ENCODE measurements at regions not wholly inside any gene's neighbourhood (a gene's known extent, or its start where the extent isn't known, plus 50 kb on each side); places are given as distances from the start of the nearest gene placed in this dataset.

GRCh38 chr5:161778796-161779195 lies 69.1 kb upstream of the GABRA1 start:
- Histone ChIP-seq H3K4me2 (no peak overlapping the region), H3K4me1 (ENCODE audit: insufficient read depth) (no peaks in the 10 kb centered on the region), H3K27me3 (ENCODE audit: insufficient read depth) (no peaks in the 10 kb centered on the region), H4K20me1 (replicated peaks; ENCODE audit: insufficient read depth) (no peaks in the 10 kb centered on the region), H2AFZ (no peak overlapping the region), H3K9me2 (ENCODE audit: insufficient read depth) (no peaks in the 10 kb centered on the region), H3F3A (replicated peaks; ENCODE audit: low read depth) (no peaks in the 10 kb centered on the region), H3K36me3 (ENCODE audit: insufficient read depth) (no peaks in the 10 kb centered on the region), H3K79me2 (replicated peaks; ENCODE audit: insufficient read depth) (no peaks in the 10 kb centered on the region), H3K27ac (ENCODE audit: low read depth) (no peak overlapping the region), H3K4me3 (no peak overlapping the region)
- Mint-ChIP-seq H3K27me3 (ENCODE audit: insufficient read depth, low read depth, poor library complexity) (no peaks in the 10 kb centered on the region), H3K36me3 (ENCODE audit: low read depth) (no peaks in the 10 kb centered on the region), H3K27ac (no peak overlapping the region), H3K4me1 (no peaks in the 10 kb centered on the region), H3K4me3 (no peak overlapping the region), H3K9me3 (no peaks in the 10 kb centered on the region)
- ATAC-seq (no peak), DNase-seq (ENCODE audit: low spot score) (no peak)
- TF ChIP-seq NANOG (IDR thresholded peaks at IDR 0.05; ENCODE audit: borderline replicate concordance) (no peak), ZNF114 (CRISPR knock-in tag; IDR thresholded peaks at IDR 0.05) (no peak), STAT1 (IDR thresholded peaks at IDR 0.05; ENCODE audit: unreplicated experiment) (no peak), CTCF (conservative IDR thresholded peaks at IDR 0.05; ENCODE audit: low read depth in 2 of 2) (no peak), CREB1 (CRISPR knock-in tag; IDR thresholded peaks at IDR 0.05; ENCODE audit: low read depth) (no peak), ZNF462 (CRISPR knock-in tag; IDR thresholded peaks at IDR 0.05) (no peak), POLR2AphosphoS5 (IDR thresholded peaks at IDR 0.05; ENCODE audit: low read depth) (no peak), JUNB (IDR thresholded peaks at IDR 0.05; ENCODE audit: unreplicated experiment) (no peak)

All from GM23338 (cell line).